SK-N-SH (cell line): ENCODE measurements at regions not wholly inside any gene's neighbourhood (a gene's known extent, or its start where the extent isn't known, plus 50 kb on each side); places are given as distances from the start of the nearest gene placed in this dataset.

Experiments used
- CTCF ChIA-PET: fragments of 300-600, 350-600 bp; formaldehyde crosslinking; extraction: SDS; loops from one replicate; lab custom pipeline; 2021; lab: Yijun Ruan, JAX
- POLR2A ChIA-PET: fragments of 350-600 bp; sonication (Branson Sonifier 250); formaldehyde crosslinking; extraction: SDS; loops from one replicate; lab custom pipeline; 2020; ENCODE audit warnings: antibody characterized with exemption, inconsistent platforms; lab: Yijun Ruan, JAX
- DNase-seq: peaks from one replicate; pipeline ENCODE4 v3.0.0; 2012
- H2AFZ ChIP-seq: fragments of 200-600 bp; sonication (generic); 2 replicates; pipeline ENCODE4 v1.8.1; 2016; ENCODE audit warnings: antibody characterized with exemption, mild to moderate bottlenecking, low read depth
- H3F3A ChIP-seq: fragments of 200-600 bp; sonication (generic); replicated peaks from 2 replicates; pipeline ENCODE3; 2016; ENCODE audit warnings: antibody characterized with exemption, mild to moderate bottlenecking; ENCODE audit not compliant: insufficient read depth
- H3K27ac ChIP-seq, 2 experiments: fragments of 200-500 bp in 1 of 2; fragments of 200-600 bp in 1 of 2; sonication (Bioruptor generic) in 1 of 2; sonication (generic), shearing (Covaris generic) in 1 of 2; 2 replicates each; pipeline versions ENCODE4 v1.5.1 to v1.6.1; 2014 to 2016; ENCODE audit warnings: low read depth in 2 of 2, inconsistent platforms in 1 of 2, low read length in 1 of 2, mild to moderate bottlenecking in 1 of 2, mixed read lengths in 1 of 2
- H3K27me3 ChIP-seq: fragments of 200-600 bp; sonication (generic), shearing (Covaris generic); 2 replicates; pipeline ENCODE4 v1.6.1; 2016; ENCODE audit warnings: mixed run types; ENCODE audit not compliant: insufficient read depth
- H3K36me3 ChIP-seq, 2 experiments: fragments of 200-500 bp in 1 of 2; fragments of 200-600 bp in 1 of 2; sonication (Bioruptor generic) in 1 of 2; sonication (generic) in 1 of 2; replicated peaks in 1 of 2; 2 replicates each; pipeline versions ENCODE3 to v1.5.1; 2014 to 2016; ENCODE audit warnings: low read length in 1 of 2, mild to moderate bottlenecking in 1 of 2; ENCODE audit not compliant: insufficient read depth in 2 of 2, control insufficient read depth in 1 of 2
- H3K4me1 ChIP-seq, 2 experiments: fragments of 200-500 bp in 1 of 2; fragments of 200-600 bp in 1 of 2; sonication (Bioruptor generic) in 1 of 2; sonication (generic), shearing (Covaris generic) in 1 of 2; 2 replicates each; pipeline versions ENCODE4 v1.5.1 to v1.6.1; 2014 to 2016; ENCODE audit warnings: low read depth in 1 of 2, low read length in 1 of 2, mixed run types in 1 of 2; ENCODE audit not compliant: insufficient read depth in 2 of 2, control insufficient read depth in 1 of 2
- H3K4me2 ChIP-seq: fragments of 200-600 bp; sonication (generic), shearing (Covaris generic); 2 replicates; pipeline ENCODE4 v1.6.1; 2017; ENCODE audit warnings: mixed run types
- H3K4me3 ChIP-seq, 2 experiments: fragments of 200-500 bp in 1 of 2; fragments of 200-600 bp in 1 of 2; sonication (Bioruptor generic) in 1 of 2; sonication (generic), shearing (Covaris generic) in 1 of 2; 2 replicates each; pipeline versions ENCODE4 v1.5.1 to v1.8.1; 2014 to 2016; ENCODE audit warnings: low read depth in 2 of 2, inconsistent platforms in 1 of 2, low read length in 1 of 2, mild to moderate bottlenecking in 1 of 2, mixed read lengths in 1 of 2, moderate library complexity in 1 of 2
- H3K79me2 ChIP-seq: fragments of 200-600 bp; sonication (generic); 2 replicates; pipeline ENCODE4 v1.8.1; 2017; ENCODE audit warnings: mild to moderate bottlenecking; ENCODE audit not compliant: insufficient read depth
- H3K9ac ChIP-seq: fragments of 200-600 bp; sonication (generic); 2 replicates; pipeline ENCODE4 v1.6.1; 2017; ENCODE audit warnings: mixed run types
- H3K9me2 ChIP-seq: fragments of 200-600 bp; sonication (generic); 2 replicates; pipeline ENCODE4 v1.6.1; 2017; ENCODE audit warnings: mixed run types
- H3K9me3 ChIP-seq: fragments of 200-600 bp; sonication (generic); 2 replicates; pipeline ENCODE4 v1.6.1; 2017; ENCODE audit warnings: mixed run types, mild to moderate bottlenecking, moderate library complexity
- H4K20me1 ChIP-seq: fragments of 200-600 bp; sonication (generic); 2 replicates; pipeline ENCODE4 v1.6.1; 2017; ENCODE audit warnings: mild to moderate bottlenecking, mixed run types; ENCODE audit not compliant: insufficient read depth
- CTCF ChIP-seq: fragments of 200-600 bp; sonication (generic); IDR thresholded peaks from 2 replicates; pipeline ENCODE4 v1.6.1; 2017; ENCODE audit warnings: antibody characterized with exemption, mild to moderate bottlenecking, moderate library complexity
- ELF1 ChIP-seq: IDR thresholded peaks from 2 replicates; pipeline ENCODE4 v1.4.0; 2012
- EP300 ChIP-seq, 2 experiments: IDR thresholded peaks; 2 replicates each; pipeline versions ENCODE4 v1.4.0 to v1.6.1; 2012; ENCODE audit warnings: borderline replicate concordance in 1 of 2, low read depth in 1 of 2, low read length in 1 of 2
- FOSL2 ChIP-seq: IDR thresholded peaks from 2 replicates; pipeline ENCODE4 v1.4.0; 2012; ENCODE audit warnings: low read depth, mild to moderate bottlenecking, moderate library complexity, borderline replicate concordance
- FOXJ3 ChIP-seq: sonication (generic); formaldehyde crosslinking; IDR thresholded peaks from 2 replicates; pipeline ENCODE4 v1.5.1; 2020; ENCODE audit warnings: mild to moderate bottlenecking, missing genetic modification reagents
- JUND ChIP-seq: IDR thresholded peaks from 2 replicates; pipeline ENCODE4 v1.4.0; 2012
- MAX ChIP-seq: IDR thresholded peaks from 2 replicates; pipeline ENCODE4 v1.4.0; 2012; ENCODE audit warnings: low read depth
- MEF2A ChIP-seq: IDR thresholded peaks from 2 replicates; pipeline ENCODE4 v1.4.0; 2012; ENCODE audit warnings: low read depth, borderline replicate concordance
- MXI1 ChIP-seq: IDR thresholded peaks from 2 replicates; pipeline ENCODE4 v1.6.1; 2012; ENCODE audit warnings: mild to moderate bottlenecking, low read depth, low read length, improper control_type of control experiment
- NFIC ChIP-seq: IDR thresholded peaks from 2 replicates; pipeline ENCODE4 v1.4.0; 2012; ENCODE audit warnings: borderline replicate concordance
- NRF1 ChIP-seq: IDR thresholded peaks from 2 replicates; pipeline ENCODE4 v1.6.1; 2012; ENCODE audit warnings: low read depth, mild to moderate bottlenecking, low read length
- PBX3 ChIP-seq: IDR thresholded peaks from 2 replicates; pipeline ENCODE4; 2012
- RAD21 ChIP-seq: IDR thresholded peaks from 2 replicates; pipeline ENCODE4 v1.6.1; 2012; ENCODE audit warnings: mild to moderate bottlenecking, low read length
- RCOR1 ChIP-seq: fragments of 150-350 bp; IDR thresholded peaks from 2 replicates; pipeline ENCODE4 v1.6.1; 2017; ENCODE audit warnings: antibody characterized with exemption, low read length
- SMC3 ChIP-seq: IDR thresholded peaks from 2 replicates; pipeline ENCODE4 v1.6.1; 2012; ENCODE audit warnings: low read depth, low read length, improper control_type of control experiment
- TCF12 ChIP-seq: IDR thresholded peaks from 2 replicates; pipeline ENCODE4 v1.4.0; 2012
- TEAD4 ChIP-seq: IDR thresholded peaks from 2 replicates; pipeline ENCODE4 v1.4.0; 2012; ENCODE audit warnings: mild to moderate bottlenecking, borderline replicate concordance; ENCODE audit not compliant: insufficient read depth
- WGBS: methylation state at CpG from one replicate; pipeline ENCODE4 v1.1.6; 2017; ENCODE audit warnings: low lambda C conversion rate; 5-methylcytosine and 5-hydroxymethylcytosine counted together
- TF ChIP-seq, protein P1 (sequence below): IDR thresholded peaks from 2 replicates; pipeline ENCODE4 v1.4.0; 2012; ENCODE audit warnings: low read depth, borderline replicate concordance

DNA sequence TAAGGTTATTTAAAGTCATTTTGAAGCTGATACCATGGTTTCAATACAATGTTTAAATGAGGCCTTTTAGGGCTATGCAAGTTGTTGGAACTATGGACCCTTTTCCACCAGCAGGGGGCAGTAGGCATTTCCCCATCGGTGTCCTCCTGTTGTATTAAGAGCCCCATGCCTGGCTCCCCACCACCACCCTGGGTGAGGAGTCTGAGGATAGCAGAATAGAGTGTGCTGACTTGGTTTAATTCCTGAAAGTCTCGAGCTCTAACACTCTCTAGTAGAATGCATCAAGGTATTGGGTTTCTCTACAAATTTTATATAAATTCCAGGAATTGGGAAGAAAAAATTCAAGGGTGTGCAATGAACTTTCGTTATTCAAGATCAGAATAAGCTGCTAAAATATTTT, 234.8 kb upstream of the JADE1 start:
- H3K27me3 ChIP-seq, result no peaks in the 10 kb centered on the region
- no peak overlapping the region for H3K4me2 ChIP-seq
- H3F3A ChIP-seq, result peaks cover 21% of the 10 kb centered on the region
- H3K9ac ChIP-seq, result no peak overlapping the region
- H2AFZ ChIP-seq, result no peak overlapping the region
- peak; percentile 42 for DNase-seq
- no peaks in the 10 kb centered on the region for H3K36me3 ChIP-seq
- H3K4me3 ChIP-seq, result no peak overlapping the region; a peak in 1 of 4 replicates
- ChIA-PET POLR2A (interaction anchor here (0.7 kb wide), 1 partner anchor 8 kb away, joined by 4 read pairs; no protein-coding TSS in a partner anchor), CTCF (interaction anchor here (0.6 to 3.7 kb wide), 15 partner anchors 10 to 237 kb away, joined by 3 to 24 read pairs (median 4); partner anchors contain the start of gene JADE1)
- H3K9me3 ChIP-seq, result no peaks in the 10 kb centered on the region
- TF ChIP-seq SMC3, result peak; percentile 65
- peak; percentile 73 for TF ChIP-seq CTCF
- no peak for TF ChIP-seq NRF1
- TF ChIP-seq, protein P1, sequence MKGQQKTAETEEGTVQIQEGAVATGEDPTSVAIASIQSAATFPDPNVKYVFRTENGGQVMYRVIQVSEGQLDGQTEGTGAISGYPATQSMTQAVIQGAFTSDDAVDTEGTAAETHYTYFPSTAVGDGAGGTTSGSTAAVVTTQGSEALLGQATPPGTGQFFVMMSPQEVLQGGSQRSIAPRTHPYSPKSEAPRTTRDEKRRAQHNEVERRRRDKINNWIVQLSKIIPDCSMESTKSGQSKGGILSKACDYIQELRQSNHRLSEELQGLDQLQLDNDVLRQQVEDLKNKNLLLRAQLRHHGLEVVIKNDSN, result no peak
- no peak for TF ChIP-seq MAX
- no peak for TF ChIP-seq MXI1
- no peak for TF ChIP-seq RCOR1
- TF ChIP-seq RAD21, result peak; percentile 65
- TF ChIP-seq FOXJ3, result no peak
- no peaks in the 10 kb centered on the region for H3K79me2 ChIP-seq
- peak overlapping the region in 1 of 2 experiments; percentile 55; a peak in 2 of 4 replicates for H3K27ac ChIP-seq
- WGBS, result 33% methylated on average over 3 of the region's 3 CpGs
- H3K4me1 ChIP-seq, result peaks cover 2 to 21% of the 10 kb centered on the region in 2 experiments
- H3K9me2 ChIP-seq, result no peaks in the 10 kb centered on the region
- no peaks in the 10 kb centered on the region for H4K20me1 ChIP-seq

GRCh38 chr4:128573781-128574508, 235.6 kb upstream of the JADE1 start:
- no peak for DNase-seq

More at GRCh38 chr4:128573781-128574508, 235.6 kb upstream of the JADE1 start:
- peak overlapping the region; percentile 27; the same call in 1 of the 2 replicates for H3K9ac ChIP-seq
- TF ChIP-seq EP300 (IDR thresholded peaks at IDR 0.05; ENCODE audit: borderline replicate concordance in 1 of 2, low read depth in 1 of 2, low read length in 1 of 2), result peak in 1 of 2 experiments; percentile 57; a peak in 1 of 4 replicates
- TF ChIP-seq NFIC, result peak; percentile 45; the same call in 1 of the 2 replicates
- peak; percentile 69; the same call in 1 of the 2 replicates for TF ChIP-seq FOSL2
- 0 out of 2 replicates have a peak, but pooled peaks have one; percentile 5 for TF ChIP-seq MEF2A
- TF ChIP-seq TCF12, result peak; percentile 82
- no peak for TF ChIP-seq RCOR1
- TF ChIP-seq TEAD4, result peak; percentile 79; the same call in 1 of the 2 replicates
- TF ChIP-seq CTCF, result no peak
- 0 out of 2 replicates have a peak, but pooled peaks have one; percentile 38 for TF ChIP-seq MAX
- TF ChIP-seq PBX3, result peak; percentile 26; the same call in 1 of the 2 replicates
- no peak; the same call in 1 of the 2 replicates for TF ChIP-seq ELF1
- peak; percentile 35 for TF ChIP-seq JUND
- H3K36me3 ChIP-seq, result no peaks in the 10 kb centered on the region
- H3K4me1 ChIP-seq, result peaks cover 2 to 21% of the 10 kb centered on the region in 2 experiments
- H3K79me2 ChIP-seq, result no peaks in the 10 kb centered on the region
- peak overlapping the region; percentile 39 to 55; a peak in 3 of 4 replicates for H3K27ac ChIP-seq
- H3K9me3 ChIP-seq, result no peaks in the 10 kb centered on the region
- peaks cover 21% of the 10 kb centered on the region for H3F3A ChIP-seq
- 82% methylated on average over 4 of the region's 4 CpGs for WGBS
- POLR2A ChIA-PET, result no interaction called here
- no peaks in the 10 kb centered on the region for H3K27me3 ChIP-seq
- CTCF ChIA-PET, result interaction anchor here (0.7 to 3.7 kb wide), 12 partner anchors 11 to 235 kb away, joined by 3 to 24 read pairs (median 6); partner anchors contain the start of gene JADE1
- H2AFZ ChIP-seq, result no peak overlapping the region
- H3K4me3 ChIP-seq, result no peak overlapping the region
- no peak overlapping the region for H3K4me2 ChIP-seq
- no peaks in the 10 kb centered on the region for H3K9me2 ChIP-seq
- no peaks in the 10 kb centered on the region for H4K20me1 ChIP-seq
